ENCODE measurements at regions not wholly inside any gene's neighbourhood (a gene's known extent, or its start where the extent isn't known, plus 50 kb on each side); places are given as distances from the start of the nearest gene placed in this dataset.

GRCh38 chr4:123481717-123482116, 85.1 kb downstream of the SPRY1 start:
- TF ChIP-seq CTCF (conservative IDR thresholded peaks at IDR 0.05 in 1 of 2, IDR thresholded peaks at IDR 0.05 in 1 of 2; ENCODE audit: low read depth in 1 of 2, low read length in 2 of 2): no peak
- TF ChIP-seq EZH2 (IDR thresholded peaks at IDR 0.05; ENCODE audit: low read length, missing control alignments): no peak

All from fibroblast of lung (primary cell).